Upper lobe of left lung (tissue), 6 donors: ENCODE measurements at regions not wholly inside any gene's neighbourhood (a gene's known extent, or its start where the extent isn't known, plus 50 kb on each side); places are given as distances from the start of the nearest gene placed in this dataset.

Experiments used
- ATAC-seq, 2 donors: fragments of 200-7000 bp; cut with Tn5 transposase; one replicate each; pipeline ENCODE4 v1.9.1; 2022; ENCODE audit warnings: mild to moderate bottlenecking in 2 of 2, moderate library complexity in 2 of 2; ENCODE audit not compliant: low FRiP score in 2 of 2
- DNase-seq, 2 donors: peaks; one replicate each; pipeline ENCODE4 v3.0.0-alpha.2; 2019 to 2020
- H3K27ac ChIP-seq, 4 donors: fragments of 200-600 bp; sonication (generic); one replicate each; pipeline ENCODE4 v1.5.1; 2016 to 2019
- H3K27me3 ChIP-seq, 4 donors: fragments of 200-600 bp; sonication (generic); one replicate each; pipeline ENCODE4 v1.5.1; 2017 to 2019
- H3K36me3 ChIP-seq, 4 donors: fragments of 200-600 bp; sonication (generic); one replicate each; pipeline ENCODE4 v1.5.1; 2016 to 2019
- H3K4me1 ChIP-seq, 4 donors: fragments of 200-600 bp; sonication (generic); one replicate each; pipeline ENCODE4 v1.5.1; 2018 to 2019
- H3K4me3 ChIP-seq, 4 donors: fragments of 200-600 bp; sonication (generic); one replicate each; pipeline ENCODE4 v1.5.1; 2017 to 2019; ENCODE audit warnings: mild to moderate bottlenecking in 2 of 4, moderate library complexity in 1 of 4
- H3K9me3 ChIP-seq, 4 donors: fragments of 200-600 bp; sonication (generic); one replicate each; pipeline ENCODE4 v1.5.1; 2018 to 2019
- CTCF ChIP-seq, 6 experiments: fragments of 450-650 bp in 4 of 6; fragments of 200-600 bp in 2 of 6; sonication (generic) in 2 of 6; IDR thresholded peaks; one replicate each; pipeline ENCODE4 v1.5.1; 2016 to 2019; ENCODE audit warnings: antibody characterized with exemption in 6 of 6
- EP300 ChIP-seq, 4 donors: sonication (generic); formaldehyde crosslinking; IDR thresholded peaks; one replicate each; pipeline ENCODE4 v1.5.1; 2017; ENCODE audit warnings: antibody characterized with exemption in 4 of 4, control low read depth in 2 of 4
- POLR2A ChIP-seq, 4 donors: fragments of 450-650 bp; IDR thresholded peaks; one replicate each; pipeline ENCODE4 v1.5.1; 2016 to 2017; ENCODE audit warnings: antibody characterized with exemption in 4 of 4, mild to moderate bottlenecking in 2 of 4
- POLR2AphosphoS5 ChIP-seq, 2 donors: sonication (generic); formaldehyde crosslinking; IDR thresholded peaks; one replicate each; pipeline ENCODE4 v1.5.1; 2017; ENCODE audit warnings: antibody characterized with exemption in 2 of 2
- WGBS, 2 donors: methylation state at CpG; one replicate each; pipeline ENCODE4 v1.1.5; 2017 to 2018; 5-methylcytosine and 5-hydroxymethylcytosine counted together
- donor health status: DM: no; HTN: no; CAD: no; lungs with moderate emphysema.
- donor health status: DM: no; HTN: yes; CAD: no; lungs with severe emphysema.

GRCh38 chr20:7742479-7742878 is 197.8 kb downstream of the HAO1 start:
- H3K4me3 ChIP-seq, result no peak overlapping the region
- no peaks in the 10 kb centered on the region for H3K27me3 ChIP-seq
- no peak overlapping the region for H3K27ac ChIP-seq
- TF ChIP-seq POLR2A (IDR thresholded peaks at IDR 0.05) (no peak), CTCF (IDR thresholded peaks at IDR 0.05) (no peak), EP300 (IDR thresholded peaks at IDR 0.05) (no peak), POLR2AphosphoS5 (IDR thresholded peaks at IDR 0.05) (no peak)
- ATAC-seq, result no peak
- DNase-seq, result no peak
- H3K4me1 ChIP-seq, result no peaks in the 10 kb centered on the region
- 90 to 100% methylated on average over 2 of the region's 2 CpGs for WGBS, 2 donors
- H3K36me3 ChIP-seq, result no peaks in the 10 kb centered on the region
- H3K9me3 ChIP-seq, result peaks cover 0 to 7% (median 0%) of the 10 kb centered on the region in 4 donors

- H3K9me3 ChIP-seq, result peaks cover 0 to 7% (median 0%) of the 10 kb centered on the region in 4 donors
- 91 to 95% methylated on average over 1 of the region's 1 CpG for WGBS, 2 donors
- no peaks in the 10 kb centered on the region for H3K36me3 ChIP-seq
- no peak for ATAC-seq
- no peak for TF ChIP-seq POLR2AphosphoS5 (IDR thresholded peaks at IDR 0.05)
- no peak for TF ChIP-seq CTCF (IDR thresholded peaks at IDR 0.05)
- TF ChIP-seq EP300 (IDR thresholded peaks at IDR 0.05), result no peak
- TF ChIP-seq POLR2A (IDR thresholded peaks at IDR 0.05), result no peak
- DNase-seq, result no peak
- H3K4me1 ChIP-seq, result no peaks in the 10 kb centered on the region
- no peak overlapping the region for H3K27ac ChIP-seq
- no peak overlapping the region for H3K4me3 ChIP-seq
- no peaks in the 10 kb centered on the region for H3K27me3 ChIP-seq
These were observed 195.8 kb downstream of the HAO1 start for GRCh38 chr20:7744411-7744810.

- no peak for DNase-seq
These were observed 191.6 kb downstream of the HAO1 start for GRCh38 chr20:7748624-7749023.

GRCh38 chr20:7754102-7754501 is 186.2 kb downstream of the HAO1 start:
- H3K9me3 ChIP-seq, result no peaks in the 10 kb centered on the region
- H3K36me3 ChIP-seq, result no peaks in the 10 kb centered on the region
- H3K27ac ChIP-seq, result no peak overlapping the region
- H3K4me1 ChIP-seq, result no peaks in the 10 kb centered on the region
- WGBS, 2 donors, result 95 to 100% methylated on average over 1 of the region's 1 CpG
- no peak overlapping the region for H3K4me3 ChIP-seq
- TF ChIP-seq CTCF (IDR thresholded peaks at IDR 0.05) (no peak), POLR2A (IDR thresholded peaks at IDR 0.05) (no peak), POLR2AphosphoS5 (IDR thresholded peaks at IDR 0.05) (no peak), EP300 (IDR thresholded peaks at IDR 0.05) (no peak)
- DNase-seq (no peak), ATAC-seq (no peak)
- no peaks in the 10 kb centered on the region for H3K27me3 ChIP-seq

More at GRCh38 chr20:7748624-7749023, 191.6 kb downstream of the HAO1 start:
- ATAC-seq, result no peak
- peaks cover 0 to 7% (median 0%) of the 10 kb centered on the region in 4 donors for H3K9me3 ChIP-seq
- H3K27me3 ChIP-seq, result no peaks in the 10 kb centered on the region
- TF ChIP-seq CTCF (IDR thresholded peaks at IDR 0.05) (no peak), POLR2AphosphoS5 (IDR thresholded peaks at IDR 0.05) (no peak), EP300 (IDR thresholded peaks at IDR 0.05) (no peak), POLR2A (IDR thresholded peaks at IDR 0.05) (no peak)
- H3K4me3 ChIP-seq, result no peak overlapping the region
- no peak overlapping the region for H3K27ac ChIP-seq
- no peaks in the 10 kb centered on the region for H3K36me3 ChIP-seq
- H3K4me1 ChIP-seq, result no peaks in the 10 kb centered on the region

GRCh38 chr20:7758406-7758805 is 181.9 kb downstream of the HAO1 start:
- Histone ChIP-seq H3K9me3 (no peaks in the 10 kb centered on the region), H3K27me3 (no peaks in the 10 kb centered on the region), H3K36me3 (no peaks in the 10 kb centered on the region), H3K4me1 (no peaks in the 10 kb centered on the region), H3K27ac (no peak overlapping the region), H3K4me3 (no peak overlapping the region)
- WGBS, 2 donors, result 73 to 77% methylated on average over 3 of the region's 3 CpGs
- DNase-seq (no peak), ATAC-seq (no peak)
- TF ChIP-seq POLR2A (IDR thresholded peaks at IDR 0.05) (no peak), CTCF (IDR thresholded peaks at IDR 0.05) (no peak), EP300 (IDR thresholded peaks at IDR 0.05) (no peak), POLR2AphosphoS5 (IDR thresholded peaks at IDR 0.05) (no peak)
